GM12878 (cell line): ENCODE measurements at regions not wholly inside any gene's neighbourhood (a gene's known extent, or its start where the extent isn't known, plus 50 kb on each side); places are given as distances from the start of the nearest gene placed in this dataset.

Experiments used
- ATAC-seq: fragments of 200-7000 bp; cut with Tn5 transposase; 3 replicates; pipeline ENCODE4 v1.9.1; 2020; ENCODE audit warnings: mild to moderate bottlenecking, moderate library complexity
- BruUV-seq: library from RNA; stranded (reverse); fragments of 400-500 nt; replicated peaks from 2 replicates; lab custom pipeline; 2021; lab: Mats Ljungman, UMichigan
- CTCF ChIA-PET: fragments of 300-600 bp; sonication (Branson Sonifier 250); formaldehyde crosslinking; extraction: SDS; loops from one replicate; lab custom pipeline; 2021; ENCODE audit warnings: inconsistent platforms; lab: Yijun Ruan, JAX
- POLR2A ChIA-PET: fragments of 350-600 bp; formaldehyde crosslinking; extraction: SDS; loops from one replicate; lab custom pipeline; 2021; ENCODE audit warnings: inconsistent platforms; lab: Charles Lee
- RAD21 ChIA-PET: fragments of 300-600 bp; sonication (Branson Sonifier 250); formaldehyde crosslinking; loops from one replicate; lab custom pipeline; 2023; ENCODE audit warnings: antibody characterized with exemption; ENCODE audit not compliant: unreplicated experiment; lab: Charles Lee
- SMC1A ChIA-PET: fragments of 300-600 bp; sonication (Branson Sonifier 250); formaldehyde crosslinking; loops from one replicate; lab custom pipeline; 2023; ENCODE audit not compliant: unreplicated experiment, uncharacterized antibody; lab: Charles Lee
- DNase-seq: peaks from one replicate; pipeline ENCODE4 v3.0.0-alpha.2; 2011; ENCODE audit warnings: low read depth, low spot score
- FAIRE-seq: peaks from 3 replicates; lab custom pipeline; 2011; peaks lifted over from hg19 to GRCh38; lab: Jason Lieb, UNC
- H2AFZ ChIP-seq: 2 replicates; pipeline ENCODE4 v1.6.0; 2011; ENCODE audit warnings: low read depth, low read length, control low read depth; ENCODE audit not compliant: control insufficient read depth
- H3K27ac ChIP-seq: 2 replicates; pipeline ENCODE4 v1.5.1; 2011; ENCODE audit warnings: control low read depth; ENCODE audit not compliant: control insufficient read depth, insufficient read depth
- H3K27me3 ChIP-seq, 2 experiments: replicated peaks in 1 of 2; 2 replicates each; pipeline versions ENCODE4 v1.6.0 to v1.6.1; 2011; ENCODE audit warnings: low read length in 1 of 2; ENCODE audit not compliant: control insufficient read depth in 2 of 2, insufficient read depth in 2 of 2
- H3K36me3 ChIP-seq, 2 experiments: 2 replicates each; pipeline ENCODE4 v1.5.1; 2011; ENCODE audit warnings: low read length in 1 of 2; ENCODE audit not compliant: control insufficient read depth in 2 of 2, insufficient read depth in 2 of 2
- H3K4me1 ChIP-seq: 2 replicates; pipeline ENCODE4 v1.6.1; 2011; ENCODE audit warnings: mild to moderate bottlenecking, low read length, moderate library complexity, mixed read lengths; ENCODE audit not compliant: control insufficient read depth, insufficient read depth
- H3K4me2 ChIP-seq: 2 replicates; pipeline ENCODE4 v1.6.0; 2011; ENCODE audit warnings: control low read depth; ENCODE audit not compliant: control insufficient read depth, insufficient read depth
- H3K4me3 ChIP-seq: fragments of 200-600 bp; sonication (generic); 2 replicates; pipeline ENCODE4 v1.5.1; 2016
- H3K79me2 ChIP-seq: 2 replicates; pipeline ENCODE4 v1.6.0; 2011; ENCODE audit warnings: low read length; ENCODE audit not compliant: control insufficient read depth, insufficient read depth
- H3K9ac ChIP-seq: 2 replicates; pipeline ENCODE4 v1.8.0; 2011; ENCODE audit warnings: low read length, control low read depth, mixed read lengths; ENCODE audit not compliant: control insufficient read depth, insufficient read depth
- H3K9me3 ChIP-seq: replicated peaks from 3 replicates; pipeline ENCODE4 v1.5.1; 2011; ENCODE audit warnings: mild to moderate bottlenecking, low read length; ENCODE audit not compliant: control insufficient read depth, insufficient read depth
- H4K20me1 ChIP-seq: 2 replicates; pipeline ENCODE4 v1.6.0; 2011; ENCODE audit not compliant: control insufficient read depth, insufficient read depth
- CBFB ChIP-seq: IDR thresholded peaks from 2 replicates; pipeline ENCODE4 v1.6.1; 2016; ENCODE audit warnings: antibody characterized with exemption, low read depth
- ESRRA ChIP-seq: IDR thresholded peaks from 2 replicates; pipeline ENCODE4 v1.6.1; 2012; ENCODE audit warnings: mild to moderate bottlenecking, low read length, improper control_type of control experiment
- FOS ChIP-seq: IDR thresholded peaks from 3 replicates; pipeline ENCODE4 v1.6.1; 2011; ENCODE audit warnings: borderline replicate concordance; ENCODE audit not compliant: insufficient read length; ENCODE audit errors: extremely low read depth
- IRF4 ChIP-seq: IDR thresholded peaks from 2 replicates; pipeline ENCODE4 v1.6.1; 2011; ENCODE audit warnings: low read depth, low read length
- MEF2A ChIP-seq: IDR thresholded peaks from 2 replicates; pipeline ENCODE4 v1.6.1; 2011; ENCODE audit warnings: low read depth, mild to moderate bottlenecking, low read length, moderate library complexity; ENCODE audit not compliant: insufficient read depth
- MYB ChIP-seq: fragments of 150-350 bp; IDR thresholded peaks from 2 replicates; pipeline ENCODE4 v1.6.1; 2014; ENCODE audit warnings: mild to moderate bottlenecking, low read depth, low read length, borderline replicate concordance
- NFYB ChIP-seq: IDR thresholded peaks from 2 replicates; pipeline ENCODE4 v1.6.1; 2011; ENCODE audit warnings: low read depth, mild to moderate bottlenecking, low read length, improper control_type of control experiment, moderate library complexity; ENCODE audit not compliant: insufficient read depth
- NR2C1 ChIP-seq: fragments of 450-650 bp; IDR thresholded peaks from 2 replicates; pipeline ENCODE4 v1.6.1; 2017; ENCODE audit warnings: antibody characterized with exemption, mild to moderate bottlenecking, moderate library complexity
- NRF1 ChIP-seq: conservative IDR thresholded peaks from 2 replicates; pipeline ENCODE4 v1.6.1; 2011; ENCODE audit warnings: mild to moderate bottlenecking, low read depth, low read length, improper control_type of control experiment
- RB1 ChIP-seq: fragments of 450-650 bp; formaldehyde crosslinking; IDR thresholded peaks from 2 replicates; pipeline ENCODE4 v1.6.1; 2017; ENCODE audit warnings: mild to moderate bottlenecking, borderline replicate concordance
- RELA ChIP-seq: fragments of 450-650 bp; IDR thresholded peaks from 2 replicates; pipeline ENCODE4 v1.8.0; 2014; ENCODE audit warnings: borderline replicate concordance; ENCODE audit not compliant: partially characterized antibody
- SMAD5 ChIP-seq: IDR thresholded peaks from 2 replicates; pipeline ENCODE4 v1.6.1; 2016; ENCODE audit warnings: antibody characterized with exemption, low read depth
- SMC3 ChIP-seq: IDR thresholded peaks from 2 replicates; pipeline ENCODE4 v1.6.1; 2011; ENCODE audit warnings: low read length, improper control_type of control experiment, borderline replicate concordance
- SPI1 ChIP-seq: IDR thresholded peaks from 2 replicates; pipeline ENCODE4 v1.6.1; 2011; ENCODE audit warnings: low read depth, mild to moderate bottlenecking, low read length, moderate library complexity, borderline replicate concordance; ENCODE audit not compliant: insufficient read depth
- TCF3 ChIP-seq: IDR thresholded peaks from 2 replicates; pipeline ENCODE4 v1.6.1; 2012; ENCODE audit warnings: low read depth, mild to moderate bottlenecking, low read length, borderline replicate concordance; ENCODE audit not compliant: insufficient read depth
- YY1 ChIP-seq: IDR thresholded peaks from 2 replicates; pipeline ENCODE4 v1.6.1; 2011; ENCODE audit warnings: low read depth, mild to moderate bottlenecking, low read length
- ZNF274 ChIP-seq: IDR thresholded peaks from one replicate; pipeline ENCODE4 v1.8.0; 2011; ENCODE audit not compliant: insufficient read length, insufficient read depth
- WGBS: methylation state at CpG from one replicate; pipeline ENCODE4 v1.1.6; 2016; ENCODE audit warnings: low lambda C conversion rate; ENCODE audit not compliant: insufficient replicate concordance, insufficient coverage; ENCODE audit errors: missing lambda C conversion rate; 5-methylcytosine and 5-hydroxymethylcytosine counted together
- in situ Hi-C: fragments of 300-500 bp; cut with MboI; formaldehyde crosslinking; loops from 9 replicates; pipeline ENCODE4 v1.14.3; 2018; ENCODE audit warnings: mixed read lengths
- intact Hi-C: fragments of 100-400 bp; cut with micrococcal nuclease; formaldehyde crosslinking; loops from one replicate; pipeline ENCODE4 v1.14.2; 2022; ENCODE audit not compliant: unreplicated experiment
- TF ChIP-seq, protein P1 (sequence below), 3 experiments: IDR thresholded peaks in 2 of 3; conservative IDR thresholded peaks in 1 of 3; 2 replicates each; pipeline ENCODE4 v1.5.1; 2011; ENCODE audit warnings: low read depth in 3 of 3, low read length in 3 of 3, mild to moderate bottlenecking in 3 of 3, control low read depth in 2 of 3, moderate library complexity in 2 of 3, inconsistent platforms in 1 of 3, mixed read lengths in 1 of 3; ENCODE audit not compliant: control insufficient read depth in 2 of 3, insufficient read depth in 1 of 3; ENCODE audit errors: extremely low read depth in 1 of 3
- TF ChIP-seq, protein P2 (sequence below): IDR thresholded peaks from 2 replicates; pipeline ENCODE4 v1.6.1; 2011; ENCODE audit warnings: mild to moderate bottlenecking, low read depth, low read length, moderate library complexity; ENCODE audit not compliant: insufficient replicate concordance

DNA sequence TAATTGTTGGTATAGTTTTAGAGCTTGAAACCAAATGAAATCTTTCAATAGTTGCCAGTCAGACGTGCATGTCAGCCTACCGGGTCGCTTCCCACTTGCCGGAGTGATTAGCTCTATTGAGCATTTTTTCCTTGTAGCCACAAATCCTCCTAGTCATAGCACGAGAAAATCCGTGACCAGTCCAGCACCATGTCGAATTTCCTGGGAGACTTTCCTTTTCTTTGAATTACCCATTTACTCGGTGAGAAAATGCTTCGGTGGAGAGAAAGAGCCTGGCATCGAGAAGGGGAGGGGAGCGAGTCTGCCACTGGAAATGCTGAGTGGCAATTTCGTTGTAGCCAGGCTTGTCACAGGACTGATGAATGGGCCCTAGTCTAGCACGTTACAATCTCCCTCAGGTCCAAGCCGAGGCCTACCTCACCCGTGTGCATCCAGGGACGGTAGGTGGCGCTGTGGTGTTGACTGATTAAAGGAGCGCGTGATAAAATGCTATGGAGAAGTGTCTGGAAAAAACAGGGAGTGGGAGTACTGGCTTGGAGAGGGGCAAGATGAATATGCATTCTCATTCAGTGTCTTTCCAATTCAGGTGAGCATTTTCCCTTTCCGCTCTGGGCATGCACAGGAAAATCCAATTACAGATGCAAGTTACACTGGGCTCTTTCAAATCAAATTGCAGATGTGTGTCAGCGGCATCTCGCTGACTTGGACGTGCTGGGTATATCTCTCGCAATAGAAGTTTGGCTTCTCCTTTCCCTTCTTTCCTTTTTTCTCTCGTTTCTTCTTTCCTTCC, 238.8 kb downstream of the EDEM1 start (continued):
- TF ChIP-seq, protein P1, sequence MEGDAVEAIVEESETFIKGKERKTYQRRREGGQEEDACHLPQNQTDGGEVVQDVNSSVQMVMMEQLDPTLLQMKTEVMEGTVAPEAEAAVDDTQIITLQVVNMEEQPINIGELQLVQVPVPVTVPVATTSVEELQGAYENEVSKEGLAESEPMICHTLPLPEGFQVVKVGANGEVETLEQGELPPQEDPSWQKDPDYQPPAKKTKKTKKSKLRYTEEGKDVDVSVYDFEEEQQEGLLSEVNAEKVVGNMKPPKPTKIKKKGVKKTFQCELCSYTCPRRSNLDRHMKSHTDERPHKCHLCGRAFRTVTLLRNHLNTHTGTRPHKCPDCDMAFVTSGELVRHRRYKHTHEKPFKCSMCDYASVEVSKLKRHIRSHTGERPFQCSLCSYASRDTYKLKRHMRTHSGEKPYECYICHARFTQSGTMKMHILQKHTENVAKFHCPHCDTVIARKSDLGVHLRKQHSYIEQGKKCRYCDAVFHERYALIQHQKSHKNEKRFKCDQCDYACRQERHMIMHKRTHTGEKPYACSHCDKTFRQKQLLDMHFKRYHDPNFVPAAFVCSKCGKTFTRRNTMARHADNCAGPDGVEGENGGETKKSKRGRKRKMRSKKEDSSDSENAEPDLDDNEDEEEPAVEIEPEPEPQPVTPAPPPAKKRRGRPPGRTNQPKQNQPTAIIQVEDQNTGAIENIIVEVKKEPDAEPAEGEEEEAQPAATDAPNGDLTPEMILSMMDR (IDR thresholded peaks at IDR 0.05 in 2 of 3, conservative IDR thresholded peaks at IDR 0.05 in 1 of 3; ENCODE audit: control insufficient read depth in 2 of 3, extremely low read depth in 1 of 3, insufficient read depth in 1 of 3, low read depth in 3 of 3, low read length in 3 of 3), result peak; percentile 83 to 98 (median 89)
- TF ChIP-seq RB1 (peak; percentile 61; the same call in 1 of the 2 replicates), IRF4 (0 out of 2 replicates have a peak, but pooled peaks have one; percentile 36), SMC3 (peak; percentile 59; the same call in 1 of the 2 replicates), YY1 (0 out of 2 replicates have a peak, but pooled peaks have one; percentile 24)

DNA sequence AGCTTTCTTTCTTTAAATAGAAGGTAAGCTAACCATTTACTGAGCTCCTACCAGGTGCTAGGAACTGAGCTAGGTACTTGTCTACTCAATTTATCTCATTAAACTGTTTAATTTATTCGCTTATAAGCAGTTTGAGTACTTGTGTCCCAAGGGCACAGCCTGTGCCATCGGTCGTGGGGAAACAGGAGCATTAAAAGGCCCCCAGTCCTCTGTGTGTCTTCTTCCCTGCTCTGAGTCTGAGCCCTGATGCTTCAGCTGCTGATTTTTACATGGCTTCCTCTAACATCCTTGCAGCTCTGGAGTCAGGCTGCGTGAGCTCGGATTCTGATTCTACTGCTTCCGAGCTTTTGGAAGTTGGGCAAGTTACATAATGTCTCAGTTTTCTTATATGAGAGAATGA, 239.5 kb downstream of the EDEM1 start:
- Histone ChIP-seq H3K36me3 (no peaks in the 10 kb centered on the region), H3K79me2 (no peaks in the 10 kb centered on the region), H3K4me2 (no peak overlapping the region), H4K20me1 (no peaks in the 10 kb centered on the region), H2AFZ (no peak overlapping the region), H3K27ac (no peak overlapping the region), H3K27me3 (no peaks in the 10 kb centered on the region), H3K4me3 (no peak overlapping the region), H3K4me1 (peaks cover 17% of the 10 kb centered on the region), H3K9ac (no peak overlapping the region), H3K9me3 (no peaks in the 10 kb centered on the region)
- intact Hi-C loops (loop anchor here (2.0 to 10.0 kb wide), 6 partner anchors 120 to 1370 kb away; no protein-coding TSS in a partner anchor), in situ Hi-C loops (loop anchor here (10.0 kb wide), 2 partner anchors 292 to 1368 kb away; no protein-coding TSS in a partner anchor)
- CTCF ChIA-PET, result interaction anchor here (0.6 to 7.1 kb wide), 20 partner anchors 9 to 782 kb away, joined by 3 to 37 read pairs (median 4); no protein-coding TSS in a partner anchor
- RAD21 ChIA-PET, result interaction anchor here (1.5 kb wide), 1 partner anchor 303 kb away, joined by 6 read pairs; no protein-coding TSS in a partner anchor
- FAIRE-seq (no peak), DNase-seq (no peak), ATAC-seq (no peak)
- POLR2A ChIA-PET, result no interaction called here
- BruUV-seq, result no TSS peak
- SMC1A ChIA-PET, result interaction anchor here (0.8 to 1.4 kb wide), 7 partner anchors 10 to 778 kb away, joined by 3 to 8 read pairs (median 3); no protein-coding TSS in a partner anchor
- 77% methylated on average over 6 of the region's 6 CpGs for WGBS
- TF ChIP-seq NR2C1 (no peak), SPI1 (no peak), RELA (no peak), TCF3 (no peak), CBFB (no peak), SMAD5 (no peak), NFYB (no peak), MEF2A (no peak), ZNF274 (no peak), FOS (no peak), NRF1 (no peak), MYB (no peak), YY1 (no peak), ESRRA (no peak)
- TF ChIP-seq, protein P2, sequence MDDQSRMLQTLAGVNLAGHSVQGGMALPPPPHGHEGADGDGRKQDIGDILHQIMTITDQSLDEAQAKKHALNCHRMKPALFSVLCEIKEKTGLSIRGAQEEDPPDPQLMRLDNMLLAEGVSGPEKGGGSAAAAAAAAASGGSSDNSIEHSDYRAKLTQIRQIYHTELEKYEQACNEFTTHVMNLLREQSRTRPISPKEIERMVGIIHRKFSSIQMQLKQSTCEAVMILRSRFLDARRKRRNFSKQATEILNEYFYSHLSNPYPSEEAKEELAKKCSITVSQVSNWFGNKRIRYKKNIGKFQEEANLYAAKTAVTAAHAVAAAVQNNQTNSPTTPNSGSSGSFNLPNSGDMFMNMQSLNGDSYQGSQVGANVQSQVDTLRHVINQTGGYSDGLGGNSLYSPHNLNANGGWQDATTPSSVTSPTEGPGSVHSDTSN, result no peak
